A673 (cell line): ENCODE measurements at regions not wholly inside any gene's neighbourhood (a gene's known extent, or its start where the extent isn't known, plus 50 kb on each side); places are given as distances from the start of the nearest gene placed in this dataset.

Source experiments
- BruUV-seq: library from RNA; stranded (reverse); fragments of 400-500 nt; replicated peaks from 2 replicates; lab custom pipeline; 2021; lab: Mats Ljungman, UMichigan
- CTCF ChIA-PET: fragments of 300-600 bp; sonication (Branson Sonifier 250); formaldehyde crosslinking; loops from one replicate; lab custom pipeline; 2022; ENCODE audit warnings: antibody characterized with exemption; lab: Charles Lee
- POLR2A ChIA-PET: fragments of 300-600 bp; sonication (Branson Sonifier 250); formaldehyde crosslinking; loops from one replicate; lab custom pipeline; 2022; ENCODE audit warnings: antibody characterized with exemption; ENCODE audit not compliant: low non-redundant PET; lab: Charles Lee
- DNase-seq: peaks from one replicate; pipeline ENCODE4 v3.0.0-alpha.2; 2015; ENCODE audit warnings: low spot score
- H3K27ac ChIP-seq: fragments of 200-600 bp; sonication (generic); 2 replicates; pipeline ENCODE4 v1.5.1; 2016; ENCODE audit warnings: mixed run types, low read depth, mild to moderate bottlenecking, mixed read lengths, antibody characterized with exemption, low read length; ENCODE audit not compliant: poor library complexity, severe bottlenecking
- H3K27me3 ChIP-seq: fragments of 200-600 bp; sonication (generic); replicated peaks from 2 replicates; pipeline ENCODE4 v1.6.1; 2017; ENCODE audit warnings: mixed run types, low read depth, mild to moderate bottlenecking, mixed read lengths, antibody characterized with exemption, low read length; ENCODE audit not compliant: insufficient read depth, poor library complexity
- H3K36me3 ChIP-seq: fragments of 200-600 bp; sonication (generic); 2 replicates; pipeline ENCODE4 v1.6.1; 2016; ENCODE audit warnings: mixed run types, mild to moderate bottlenecking, mixed read lengths, antibody characterized with exemption, low read length; ENCODE audit not compliant: insufficient read depth, poor library complexity, severe bottlenecking
- H3K4me1 ChIP-seq: fragments of 200-600 bp; sonication (generic); 2 replicates; pipeline ENCODE4 v1.6.1; 2017; ENCODE audit warnings: mixed run types, mild to moderate bottlenecking, mixed read lengths, antibody characterized with exemption, low read length; ENCODE audit not compliant: insufficient read depth, poor library complexity, severe bottlenecking
- H3K4me3 ChIP-seq: fragments of 200-600 bp; sonication (generic); 2 replicates; pipeline ENCODE4 v1.5.1; 2016; ENCODE audit warnings: low read depth, mixed run types, mild to moderate bottlenecking, mixed read lengths, low read length; ENCODE audit not compliant: poor library complexity, severe bottlenecking
- H3K9me3 ChIP-seq: fragments of 200-600 bp; sonication (generic); 2 replicates; pipeline ENCODE4 v1.6.1; 2016; ENCODE audit warnings: mixed run types, low read depth, mild to moderate bottlenecking, mixed read lengths, antibody characterized with exemption, low read length; ENCODE audit not compliant: poor library complexity, severe bottlenecking
- CTCF ChIP-seq: fragments of 300-800, 200-600 bp; sonication (generic); conservative IDR thresholded peaks from 2 replicates; pipeline ENCODE4 v1.5.1; 2017; ENCODE audit warnings: low read depth, mild to moderate bottlenecking, antibody characterized with exemption, low read length, moderate library complexity, mixed read lengths
- EZH2 ChIP-seq: fragments of 200-600 bp; sonication (generic); IDR thresholded peaks from 2 replicates; pipeline ENCODE4 v1.6.1; 2017; ENCODE audit warnings: borderline replicate concordance, low read depth, mild to moderate bottlenecking, mixed read lengths, antibody characterized with exemption, low read length; ENCODE audit not compliant: poor library complexity, severe bottlenecking
- intact Hi-C: fragments of 100-400 bp; cut with micrococcal nuclease; formaldehyde crosslinking; loops from one replicate; pipeline ENCODE4 v1.10.0; 2022; ENCODE audit not compliant: unreplicated experiment

GRCh38 chr18:76627444-76627843, 132.4 kb upstream of the ZNF516 start:
- Histone ChIP-seq H3K36me3 (no peaks in the 10 kb centered on the region), H3K4me1 (no peaks in the 10 kb centered on the region), H3K4me3 (no peak overlapping the region), H3K9me3 (no peaks in the 10 kb centered on the region), H3K27ac (no peak overlapping the region), H3K27me3 (no peaks in the 10 kb centered on the region)
- CTCF ChIA-PET = no interaction called here
- BruUV-seq = no TSS peak
- TF ChIP-seq CTCF = no peak
- no peak for TF ChIP-seq EZH2
- DNase-seq = no peak
- intact Hi-C loops = no loop called here
- POLR2A ChIA-PET = no interaction called here

DNA sequence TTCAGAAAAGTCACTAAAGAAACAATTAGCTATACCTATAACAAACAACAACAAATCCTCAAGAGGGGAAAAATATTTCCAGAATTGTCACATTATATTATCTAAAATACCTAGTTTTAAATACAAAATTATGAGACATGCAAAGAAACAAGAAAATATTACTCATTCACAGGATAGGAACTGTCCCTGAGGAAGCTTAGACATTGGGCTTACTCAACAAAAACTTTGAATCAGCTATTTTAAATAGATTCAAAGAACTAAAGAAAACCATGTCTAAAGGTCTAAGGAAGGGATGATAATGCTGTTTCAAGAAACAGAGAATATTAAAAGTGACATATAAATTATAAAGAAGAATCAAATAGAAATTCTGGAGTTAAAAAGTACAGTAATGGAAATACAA, 131.9 kb upstream of the ZNF516 start:
- CTCF ChIA-PET = no interaction called here
- POLR2A ChIA-PET = no interaction called here
- intact Hi-C loops = no loop called here

DNA sequence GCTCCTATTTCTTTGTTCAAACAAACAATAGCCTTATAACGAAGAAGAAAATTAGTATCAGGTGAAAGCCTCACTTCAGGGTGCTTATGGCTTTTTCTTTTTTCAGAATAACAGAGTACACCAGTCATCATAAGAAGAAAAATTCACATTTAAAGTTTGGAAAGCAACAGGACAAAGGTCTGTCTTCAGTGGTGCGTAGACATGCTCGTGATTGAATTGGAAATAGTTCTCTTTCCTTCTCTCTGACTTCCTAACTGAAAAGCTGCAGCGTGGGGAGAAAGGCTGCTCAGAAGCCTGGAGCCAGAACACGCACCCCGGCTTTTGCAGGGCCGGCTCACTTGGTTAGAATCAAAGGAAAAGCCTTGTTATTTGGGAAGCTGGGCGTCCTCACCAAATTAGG, 127.6 kb upstream of the ZNF516 start:
- intact Hi-C loops = no loop called here
- Histone ChIP-seq H3K27ac (no peak overlapping the region), H3K27me3 (no peaks in the 10 kb centered on the region), H3K9me3 (no peaks in the 10 kb centered on the region), H3K4me1 (peaks cover 26% of the 10 kb centered on the region), H3K36me3 (no peaks in the 10 kb centered on the region), H3K4me3 (no peak overlapping the region)
- ChIA-PET POLR2A (no interaction called here), CTCF (no interaction called here)
- TF ChIP-seq EZH2 (no peak), CTCF (no peak)
- no TSS peak for BruUV-seq
- no peak for DNase-seq

More for the DNA sequence above, 131.9 kb upstream of the ZNF516 start:
- TF ChIP-seq EZH2 = no peak
- TF ChIP-seq CTCF = no peak
- Histone ChIP-seq H3K9me3 (no peaks in the 10 kb centered on the region), H3K4me3 (no peak overlapping the region), H3K36me3 (no peaks in the 10 kb centered on the region), H3K4me1 (peaks cover 4% of the 10 kb centered on the region), H3K27ac (no peak overlapping the region), H3K27me3 (no peaks in the 10 kb centered on the region)
- no peak for DNase-seq
- no TSS peak for BruUV-seq
